Colonic mucosa (tissue), 4 donors: ENCODE measurements at regions not wholly inside any gene's neighbourhood (a gene's known extent, or its start where the extent isn't known, plus 50 kb on each side); places are given as distances from the start of the nearest gene placed in this dataset.
A peak's percentile ranks its signal among the peaks of the same experiment; 100 is the strongest.

Source experiments
- DNase-seq: peaks from one replicate; pipeline ENCODE4 v3.0.0-alpha.2; 2020
- H3K27ac ChIP-seq: fragments of 200-600 bp; one replicate; pipeline ENCODE4 v1.8.0; 2021
- H3K27me3 ChIP-seq: fragments of 200-600 bp; one replicate; pipeline ENCODE4 v1.8.0; 2021
- H3K36me3 ChIP-seq: fragments of 200-600 bp; one replicate; pipeline ENCODE4 v1.8.0; 2021
- H3K4me1 ChIP-seq: fragments of 200-600 bp; one replicate; pipeline ENCODE4 v1.8.0; 2021; ENCODE audit warnings: mild to moderate bottlenecking
- H3K4me3 ChIP-seq: fragments of 200-600 bp; one replicate; pipeline ENCODE4 v1.8.0; 2021
- H3K9ac ChIP-seq, 2 donors: one replicate each; pipeline ENCODE4 v1.7.0; 2013; ENCODE audit warnings: control low read depth in 2 of 2, low read depth in 2 of 2, low read length in 2 of 2
- H3K9me3 ChIP-seq: fragments of 200-600 bp; one replicate; pipeline ENCODE4 v1.8.0; 2021
- CTCF ChIP-seq: fragments of 200-600 bp; IDR thresholded peaks from one replicate; pipeline ENCODE4 v1.8.0; 2022; ENCODE audit warnings: antibody characterized with exemption, mild to moderate bottlenecking
- intact Hi-C: fragments of 100-400 bp; cut with DNase I; formaldehyde crosslinking; loops from one replicate; pipeline ENCODE4 v1.14.1; 2022
- donor health status: healthy.
- donor health status: DM: no; HTN: no; CAD: no.
- donor health status: DM: no; HTN: no; CAD: no.

GRCh38 chr16:85550422-85550864 lies 62.7 kb upstream of the GSE1 start:
- Histone ChIP-seq H3K9ac (no peak overlapping the region), H3K27me3 (no peaks in the 10 kb centered on the region), H3K4me3 (no peak overlapping the region), H3K27ac (no peak overlapping the region), H3K36me3 (no peaks in the 10 kb centered on the region), H3K9me3 (no peaks in the 10 kb centered on the region), H3K4me1 (no peaks in the 10 kb centered on the region)
- TF ChIP-seq CTCF = no peak
- DNase-seq = no peak
- intact Hi-C loops = loop anchor here (10.0 kb wide), 1 partner anchor 126 kb away; no protein-coding TSS in a partner anchor

- Histone ChIP-seq H3K27me3 (no peaks in the 10 kb centered on the region), H3K4me1 (no peaks in the 10 kb centered on the region), H3K9ac (peak overlapping the region in 1 of 2 donors; percentile 66), H3K36me3 (no peaks in the 10 kb centered on the region), H3K27ac (peak overlapping the region; percentile 95), H3K4me3 (no peak overlapping the region), H3K9me3 (no peaks in the 10 kb centered on the region)
- TF ChIP-seq CTCF = no peak
- intact Hi-C loops = loop anchor here (10.0 kb wide), 1 partner anchor 126 kb away; no protein-coding TSS in a partner anchor
- peak; percentile 66 for DNase-seq
Measured at GRCh38 chr16:85550953-85551924, 61.9 kb upstream of the GSE1 start.

DNA sequence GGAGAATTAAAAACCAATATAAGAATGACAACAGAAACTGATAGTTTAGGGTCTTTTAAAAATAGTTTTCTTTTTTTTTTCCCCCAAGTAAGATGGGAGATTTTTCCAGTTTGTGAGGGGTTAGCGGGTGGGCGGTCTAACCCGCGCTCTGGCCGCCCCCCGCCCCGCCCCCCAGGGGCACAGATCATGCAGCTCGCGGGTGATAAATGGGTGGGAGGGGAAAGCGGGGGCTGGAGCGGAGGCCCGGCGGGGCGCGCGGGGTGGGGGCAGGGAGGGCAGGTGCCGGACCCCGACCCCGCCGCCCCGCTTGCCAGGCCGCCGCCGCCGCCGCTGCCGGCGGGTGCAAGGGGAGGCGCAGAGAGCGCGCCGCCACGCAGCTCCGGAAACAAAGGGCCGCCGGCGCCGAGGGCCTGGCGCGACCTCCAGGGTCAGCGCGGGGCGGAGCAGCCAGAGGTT lies 60.1 kb upstream of the GSE1 start:
- Histone ChIP-seq H3K9ac (peak overlapping the region; percentile 26 to 81), H3K4me3 (peak overlapping the region; percentile 65), H3K27ac (peak overlapping the region; percentile 95), H3K4me1 (no peaks in the 10 kb centered on the region), H3K27me3 (no peaks in the 10 kb centered on the region), H3K36me3 (no peaks in the 10 kb centered on the region), H3K9me3 (no peaks in the 10 kb centered on the region)
- intact Hi-C loops = loop anchor here (10.0 kb wide), 1 partner anchor 128 kb away; no protein-coding TSS in a partner anchor
- TF ChIP-seq CTCF = no peak
- DNase-seq = no peak

DNA sequence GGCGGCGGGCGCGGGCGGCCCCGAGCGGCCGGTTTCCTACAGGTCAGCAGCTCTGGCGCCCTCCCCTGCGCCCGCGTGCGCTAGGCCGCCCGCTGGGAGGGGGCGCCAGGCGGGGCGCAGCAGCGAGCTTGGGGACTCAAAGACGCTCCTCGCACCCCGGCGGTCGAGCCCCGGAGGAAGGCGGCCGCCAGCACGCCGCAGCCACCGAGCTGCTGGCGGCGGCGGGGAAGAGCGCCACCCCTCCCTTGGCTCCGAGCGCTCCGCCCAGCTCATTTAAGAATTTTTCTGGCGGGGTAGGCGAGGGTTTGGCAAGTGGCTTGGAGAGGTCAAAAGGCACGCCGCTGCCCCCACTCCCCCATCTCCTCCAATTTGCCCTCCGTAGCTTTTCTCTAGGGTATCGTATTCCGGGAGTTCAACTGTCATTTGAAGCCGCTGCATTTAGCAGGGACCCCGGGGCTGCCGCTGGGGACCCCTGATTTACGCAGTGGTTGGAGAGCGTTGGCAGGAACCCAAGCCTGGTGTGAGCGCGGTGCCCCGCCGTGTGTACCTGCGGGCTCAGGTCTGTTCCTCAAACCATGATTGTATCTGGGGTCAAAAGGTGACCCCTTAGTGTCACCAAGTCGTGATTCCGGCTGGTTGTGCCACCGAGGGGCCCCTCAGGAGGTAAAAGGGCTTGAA lies 59.5 kb upstream of the GSE1 start:
- intact Hi-C loops = loop anchor here (10.0 kb wide), 1 partner anchor 129 kb away; no protein-coding TSS in a partner anchor
- DNase-seq = peak; percentile 76
- Histone ChIP-seq H3K9ac (peak overlapping the region; percentile 81 to 98), H3K4me3 (peak overlapping the region; percentile 65), H3K27me3 (no peaks in the 10 kb centered on the region), H3K27ac (peak overlapping the region; percentile 95), H3K36me3 (no peaks in the 10 kb centered on the region), H3K4me1 (no peaks in the 10 kb centered on the region), H3K9me3 (no peaks in the 10 kb centered on the region)
- no peak for TF ChIP-seq CTCF

DNA sequence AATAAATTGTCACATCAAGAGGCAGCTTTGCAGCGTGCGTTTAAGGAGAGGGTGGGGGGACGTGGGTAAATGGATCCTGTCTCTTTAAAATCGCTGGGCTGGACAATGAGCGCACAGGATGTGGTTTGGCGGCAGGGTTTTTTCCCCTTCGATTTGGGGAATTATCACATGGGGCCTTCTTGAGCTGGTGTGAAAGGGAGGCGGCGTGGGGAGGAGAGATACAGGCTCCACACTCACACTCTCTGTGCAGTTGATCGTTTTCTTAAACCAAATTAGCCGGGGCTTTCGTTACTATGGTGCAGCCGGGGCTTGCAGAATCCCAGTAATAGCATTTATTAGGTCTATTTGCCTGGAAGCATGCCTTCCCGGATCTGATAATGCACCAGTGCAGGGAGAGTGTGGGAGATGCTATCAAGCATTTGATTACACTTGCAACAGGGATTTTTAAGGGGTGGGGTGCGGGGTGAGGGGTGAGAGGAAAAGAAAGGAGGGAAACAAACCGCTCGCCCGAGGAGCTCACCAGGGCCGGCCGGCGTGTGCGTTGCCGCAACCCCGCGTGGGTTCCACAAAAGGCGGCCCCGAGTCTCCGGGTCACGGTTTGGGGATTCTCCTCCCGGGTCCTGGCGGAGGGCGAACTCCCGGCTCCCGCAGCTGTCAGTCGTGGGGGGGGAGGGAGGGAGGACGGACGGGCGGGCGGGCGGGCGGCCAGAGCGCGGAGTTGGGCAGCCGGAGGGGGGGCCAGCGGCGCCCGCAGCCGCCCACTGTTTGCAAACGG lies 58.8 kb upstream of the GSE1 start:
- Histone ChIP-seq H3K27ac (peak overlapping the region; percentile 95), H3K4me1 (peaks cover 6% of the 10 kb centered on the region), H3K9ac (peak overlapping the region; percentile 82 to 98), H3K4me3 (peak overlapping the region; percentile 65), H3K27me3 (no peaks in the 10 kb centered on the region), H3K9me3 (no peaks in the 10 kb centered on the region), H3K36me3 (no peaks in the 10 kb centered on the region)
- intact Hi-C loops = loop anchor here (10.0 kb wide), 1 partner anchor 130 kb away; no protein-coding TSS in a partner anchor
- no peak for TF ChIP-seq CTCF
- peak; percentile 83 for DNase-seq
